ENCODE measurements at regions not wholly inside any gene's neighbourhood (a gene's known extent, or its start where the extent isn't known, plus 50 kb on each side); places are given as distances from the start of the nearest gene placed in this dataset.

DNA sequence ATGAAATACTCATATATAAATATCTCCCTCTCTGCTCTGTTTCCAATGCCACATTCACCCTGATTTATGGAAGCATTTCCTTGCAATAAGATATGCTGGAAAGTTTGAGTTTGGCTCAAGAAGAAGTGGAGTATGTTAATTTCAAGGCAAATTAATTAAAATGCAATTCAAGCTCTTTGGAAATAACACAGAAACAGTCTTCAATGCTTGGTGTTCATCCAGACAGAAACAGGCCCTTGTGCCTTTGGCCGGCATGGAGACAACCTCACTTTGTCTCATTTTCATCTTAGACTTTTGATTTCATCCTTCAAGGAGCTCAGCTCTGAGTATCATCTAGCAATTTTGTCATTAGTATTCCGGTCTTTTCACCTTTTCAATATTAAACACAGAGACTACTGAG is 210.0 kb downstream of the C16orf95 start:
- no peak for TF ChIP-seq CTCF (IDR thresholded peaks at IDR 0.05)
- TF ChIP-seq POLR2A (IDR thresholded peaks at IDR 0.05): no peak

All from heart left ventricle (tissue), 13 donors.